Ishikawa (cell line): ENCODE measurements at regions not wholly inside any gene's neighbourhood (a gene's known extent, or its start where the extent isn't known, plus 50 kb on each side); places are given as distances from the start of the nearest gene placed in this dataset.

Experiments
- CEBPB ChIP-seq: IDR thresholded peaks from 2 replicates; pipeline ENCODE4 v1.6.1; 2012
- CREB1 ChIP-seq: IDR thresholded peaks from 2 replicates; pipeline ENCODE4 v1.6.1; 2012; ENCODE audit warnings: low read depth
- EGR1 ChIP-seq: IDR thresholded peaks from 2 replicates; pipeline ENCODE4 v1.6.1; 2012
- EP300 ChIP-seq: IDR thresholded peaks from 2 replicates; pipeline ENCODE4 v1.6.1; 2012; ENCODE audit warnings: borderline replicate concordance
- FOXM1 ChIP-seq: IDR thresholded peaks from 2 replicates; pipeline ENCODE4 v1.6.1; 2012; ENCODE audit warnings: low read depth, borderline replicate concordance
- MAX ChIP-seq: IDR thresholded peaks from 2 replicates; pipeline ENCODE4 v1.6.1; 2012
- NFIC ChIP-seq: IDR thresholded peaks from 2 replicates; pipeline ENCODE4 v1.6.1; 2012
- RAD21 ChIP-seq: IDR thresholded peaks from 2 replicates; pipeline ENCODE4 v1.6.1; 2012; ENCODE audit warnings: low read depth
- TAF1 ChIP-seq: IDR thresholded peaks from 2 replicates; pipeline ENCODE4 v1.6.1; 2012; ENCODE audit warnings: low read depth, mild to moderate bottlenecking
- TCF12 ChIP-seq: IDR thresholded peaks from 2 replicates; pipeline ENCODE4 v1.6.1; 2012; ENCODE audit warnings: low read depth
- TEAD4 ChIP-seq: IDR thresholded peaks from 2 replicates; pipeline ENCODE4 v1.6.1; 2012
- USF1 ChIP-seq: IDR thresholded peaks from 2 replicates; pipeline ENCODE4 v1.6.1; 2012
- YY1 ChIP-seq: IDR thresholded peaks from 2 replicates; pipeline ENCODE4 v1.6.1; 2012; ENCODE audit warnings: low read depth
- ZBTB7A ChIP-seq: IDR thresholded peaks from 2 replicates; pipeline ENCODE4 v1.6.1; 2012; ENCODE audit warnings: low read depth
- TF ChIP-seq, protein P1 (sequence below): IDR thresholded peaks from 2 replicates; pipeline ENCODE4 v1.6.1; 2012; ENCODE audit warnings: low read depth, mild to moderate bottlenecking

DNA sequence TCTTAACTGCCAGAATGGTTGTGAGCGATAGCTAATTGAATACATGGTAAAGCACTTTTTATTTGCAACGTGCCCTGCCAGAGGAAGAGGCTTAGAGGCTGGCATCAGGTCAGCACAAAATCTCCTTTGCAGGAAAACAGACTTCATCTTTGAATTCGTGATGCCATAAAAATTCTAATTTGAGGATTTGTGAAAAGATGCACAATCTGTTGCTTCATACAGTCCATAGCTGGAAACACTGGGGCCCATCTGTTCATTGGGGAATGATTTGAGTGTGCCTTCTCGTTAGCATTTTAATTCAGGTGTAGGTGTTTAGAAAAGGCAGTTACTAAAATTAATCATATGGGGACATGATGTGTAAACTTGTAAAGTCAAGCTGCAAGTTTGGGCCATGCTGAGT, 876.0 kb downstream of the SLC4A3 start:
- TF ChIP-seq, protein P1, sequence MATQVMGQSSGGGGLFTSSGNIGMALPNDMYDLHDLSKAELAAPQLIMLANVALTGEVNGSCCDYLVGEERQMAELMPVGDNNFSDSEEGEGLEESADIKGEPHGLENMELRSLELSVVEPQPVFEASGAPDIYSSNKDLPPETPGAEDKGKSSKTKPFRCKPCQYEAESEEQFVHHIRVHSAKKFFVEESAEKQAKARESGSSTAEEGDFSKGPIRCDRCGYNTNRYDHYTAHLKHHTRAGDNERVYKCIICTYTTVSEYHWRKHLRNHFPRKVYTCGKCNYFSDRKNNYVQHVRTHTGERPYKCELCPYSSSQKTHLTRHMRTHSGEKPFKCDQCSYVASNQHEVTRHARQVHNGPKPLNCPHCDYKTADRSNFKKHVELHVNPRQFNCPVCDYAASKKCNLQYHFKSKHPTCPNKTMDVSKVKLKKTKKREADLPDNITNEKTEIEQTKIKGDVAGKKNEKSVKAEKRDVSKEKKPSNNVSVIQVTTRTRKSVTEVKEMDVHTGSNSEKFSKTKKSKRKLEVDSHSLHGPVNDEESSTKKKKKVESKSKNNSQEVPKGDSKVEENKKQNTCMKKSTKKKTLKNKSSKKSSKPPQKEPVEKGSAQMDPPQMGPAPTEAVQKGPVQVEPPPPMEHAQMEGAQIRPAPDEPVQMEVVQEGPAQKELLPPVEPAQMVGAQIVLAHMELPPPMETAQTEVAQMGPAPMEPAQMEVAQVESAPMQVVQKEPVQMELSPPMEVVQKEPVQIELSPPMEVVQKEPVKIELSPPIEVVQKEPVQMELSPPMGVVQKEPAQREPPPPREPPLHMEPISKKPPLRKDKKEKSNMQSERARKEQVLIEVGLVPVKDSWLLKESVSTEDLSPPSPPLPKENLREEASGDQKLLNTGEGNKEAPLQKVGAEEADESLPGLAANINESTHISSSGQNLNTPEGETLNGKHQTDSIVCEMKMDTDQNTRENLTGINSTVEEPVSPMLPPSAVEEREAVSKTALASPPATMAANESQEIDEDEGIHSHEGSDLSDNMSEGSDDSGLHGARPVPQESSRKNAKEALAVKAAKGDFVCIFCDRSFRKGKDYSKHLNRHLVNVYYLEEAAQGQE = no peak
- TF ChIP-seq MAX (no peak), TAF1 (no peak), USF1 (no peak), CREB1 (no peak), EP300 (no peak), TEAD4 (no peak), FOXM1 (no peak), EGR1 (no peak), ZBTB7A (no peak), RAD21 (no peak), CEBPB (no peak), TCF12 (no peak), NFIC (no peak)

GRCh38 chr2:220504938-220505503, 877.6 kb downstream of the SLC4A3 start:
- TF ChIP-seq TEAD4 = no peak
- TF ChIP-seq, protein P1 = no peak
- no peak for TF ChIP-seq ZBTB7A
- TF ChIP-seq CEBPB = no peak
- no peak for TF ChIP-seq YY1
- TF ChIP-seq TAF1 = no peak
- TF ChIP-seq EGR1 = no peak
- no peak for TF ChIP-seq USF1
- no peak for TF ChIP-seq EP300
- TF ChIP-seq FOXM1 = no peak
- TF ChIP-seq TCF12 = no peak
- TF ChIP-seq MAX = no peak
- TF ChIP-seq CREB1 = no peak
- no peak for TF ChIP-seq RAD21
- TF ChIP-seq NFIC = no peak

GRCh38 chr2:220506466-220506865, 879.0 kb downstream of the SLC4A3 start:
- TF ChIP-seq YY1 (no peak), MAX (no peak), USF1 (no peak), ZBTB7A (no peak), RAD21 (no peak), TEAD4 (no peak), TCF12 (no peak), CREB1 (no peak), NFIC (no peak), TAF1 (no peak), EP300 (no peak), EGR1 (no peak), FOXM1 (no peak), CEBPB (no peak)
- TF ChIP-seq, protein P1 = no peak
